K562 (cell line): ENCODE measurements at regions not wholly inside any gene's neighbourhood (a gene's known extent, or its start where the extent isn't known, plus 50 kb on each side); places are given as distances from the start of the nearest gene placed in this dataset.
A peak's percentile ranks its signal among the peaks of the same experiment; 100 is the strongest.

Source experiments
- ARHGAP35 ChIP-seq: fragments of 450-650 bp; IDR thresholded peaks from 2 replicates; pipeline ENCODE4 v1.6.1; 2018; ENCODE audit not compliant: partially characterized antibody
- ATF4 ChIP-seq: fragments of 450-650 bp; formaldehyde crosslinking; IDR thresholded peaks from 2 replicates; pipeline ENCODE4 v1.4.0; 2022; ENCODE audit warnings: mild to moderate bottlenecking, moderate library complexity
- BRCA1 ChIP-seq, 2 experiments: fragments of 450-650 bp in 1 of 2; sonication (generic) in 1 of 2; formaldehyde crosslinking in 1 of 2; IDR thresholded peaks; 2 replicates each; pipeline versions ENCODE4 v1.5.0 to v1.6.1; 2017 to 2020; ENCODE audit warnings: mild to moderate bottlenecking in 1 of 2, missing genetic modification reagents in 1 of 2
- JUND ChIP-seq, 2 experiments: IDR thresholded peaks; 2 replicates in 1 of 2; 3 replicates in 1 of 2; pipeline ENCODE4 v1.6.1; 2011; ENCODE audit warnings: borderline replicate concordance in 2 of 2, low read depth in 2 of 2, low read length in 2 of 2, improper control_type of control experiment in 1 of 2, missing biosample characterization in 1 of 2, missing genetic modification characterization in 1 of 2, missing genetic modification reagents in 1 of 2
- MAZ ChIP-seq, 2 experiments: fragments of 450-650 bp in 1 of 2; sonication (generic) in 1 of 2; formaldehyde crosslinking; IDR thresholded peaks in 1 of 2; conservative IDR thresholded peaks in 1 of 2; 2 replicates each; pipeline versions ENCODE4 v1.4.0 to v1.5.0; 2020; ENCODE audit warnings: mild to moderate bottlenecking in 1 of 2, missing genetic modification reagents in 1 of 2
- MEF2A ChIP-seq: IDR thresholded peaks from 2 replicates; pipeline ENCODE4 v1.6.1; 2011; ENCODE audit warnings: low read depth, mild to moderate bottlenecking, low read length, moderate library complexity; ENCODE audit not compliant: control insufficient read depth
- MITF ChIP-seq: IDR thresholded peaks from 2 replicates; pipeline ENCODE4 v1.6.1; 2014; ENCODE audit warnings: antibody characterized with exemption
- POLR2AphosphoS5 ChIP-seq: IDR thresholded peaks from 2 replicates; pipeline ENCODE4 v1.6.1; 2011; ENCODE audit warnings: mild to moderate bottlenecking, low read depth, low read length, moderate library complexity; ENCODE audit not compliant: control insufficient read depth, insufficient read depth
- PTRF ChIP-seq: fragments of 450-650 bp; IDR thresholded peaks from 2 replicates; pipeline ENCODE4 v1.6.1; 2016; ENCODE audit warnings: mild to moderate bottlenecking, missing genetic modification characterization, missing compliant biosample characterization
- REST ChIP-seq, 2 experiments: fragments of 450-650 bp; formaldehyde crosslinking in 1 of 2; IDR thresholded peaks; 2 replicates each; pipeline versions ENCODE4 v1.4.0 to v1.6.1; 2014 to 2020; ENCODE audit warnings: mild to moderate bottlenecking in 2 of 2, borderline replicate concordance in 1 of 2, low read depth in 1 of 2
- SMAD3 ChIP-seq: fragments of 450-650 bp; formaldehyde crosslinking; conservative IDR thresholded peaks from 2 replicates; pipeline ENCODE4 v1.4.0; 2020; ENCODE audit warnings: mild to moderate bottlenecking
- U2AF2 ChIP-seq: fragments of 200-400 bp; formaldehyde crosslinking; optimal IDR thresholded peaks from 2 replicates; pipeline ENCODE3; 2017; ENCODE audit warnings: low read depth, mild to moderate bottlenecking, low read length
- ZNF174 ChIP-seq: fragments of 250-450 bp; sonication (Bioruptor Pico); IDR thresholded peaks from 2 replicates; pipeline ENCODE4 v1.4.0; 2020; ENCODE audit warnings: mild to moderate bottlenecking

- TF ChIP-seq ARHGAP35 (no peak), MEF2A (peak; percentile 95), BRCA1 (IDR thresholded peaks at IDR 0.05) (no peak), BRCA1 (CRISPR knock-in tag; IDR thresholded peaks at IDR 0.05) (no peak), JUND (IDR thresholded peaks at IDR 0.05; ENCODE audit: borderline replicate concordance, low read depth, low read length) (peak; percentile 89), JUND (tag; IDR thresholded peaks at IDR 0.05; ENCODE audit: borderline replicate concordance, low read depth, low read length) (peak; percentile 75; the same call in 2 of the 3 replicates), MAZ (CRISPR knock-in tag; conservative IDR thresholded peaks at IDR 0.05 in 1 of 2, IDR thresholded peaks at IDR 0.05 in 1 of 2) (no peak), PTRF (tag) (no peak), ZNF174 (CRISPR knock-in tag) (no peak), POLR2AphosphoS5 (no peak), SMAD3 (no peak), U2AF2 (no peak), REST (IDR thresholded peaks at IDR 0.05; ENCODE audit: borderline replicate concordance) (no peak), REST (CRISPR knock-in tag; IDR thresholded peaks at IDR 0.05; ENCODE audit: low read depth) (no peak), ATF4 (no peak), MITF (no peak)
These were observed 178.2 kb upstream of the ZC3H12C start for GRCh38 chr11:109914809-109915653.
